ENCODE measurements at regions not wholly inside any gene's neighbourhood (a gene's known extent, or its start where the extent isn't known, plus 50 kb on each side); places are given as distances from the start of the nearest gene placed in this dataset.

GRCh38 chr9:105127863-105128220 lies 116.6 kb upstream of the SLC44A1 start:
- no peak overlapping the region for H3K4me3 ChIP-seq (ENCODE audit: low read depth, low read length)
- no peaks in the 10 kb centered on the region for H3K36me3 ChIP-seq
- DNase-seq = no peak
- no peak overlapping the region for H3K27ac ChIP-seq
- no peak for TF ChIP-seq CTCF (IDR thresholded peaks at IDR 0.05; ENCODE audit: low read depth, low read length)
- no peaks in the 10 kb centered on the region for H3K9me3 ChIP-seq (ENCODE audit: severe bottlenecking)
- no peaks in the 10 kb centered on the region for H3K27me3 ChIP-seq (ENCODE audit: insufficient read depth, low read depth, severe bottlenecking)

DNA sequence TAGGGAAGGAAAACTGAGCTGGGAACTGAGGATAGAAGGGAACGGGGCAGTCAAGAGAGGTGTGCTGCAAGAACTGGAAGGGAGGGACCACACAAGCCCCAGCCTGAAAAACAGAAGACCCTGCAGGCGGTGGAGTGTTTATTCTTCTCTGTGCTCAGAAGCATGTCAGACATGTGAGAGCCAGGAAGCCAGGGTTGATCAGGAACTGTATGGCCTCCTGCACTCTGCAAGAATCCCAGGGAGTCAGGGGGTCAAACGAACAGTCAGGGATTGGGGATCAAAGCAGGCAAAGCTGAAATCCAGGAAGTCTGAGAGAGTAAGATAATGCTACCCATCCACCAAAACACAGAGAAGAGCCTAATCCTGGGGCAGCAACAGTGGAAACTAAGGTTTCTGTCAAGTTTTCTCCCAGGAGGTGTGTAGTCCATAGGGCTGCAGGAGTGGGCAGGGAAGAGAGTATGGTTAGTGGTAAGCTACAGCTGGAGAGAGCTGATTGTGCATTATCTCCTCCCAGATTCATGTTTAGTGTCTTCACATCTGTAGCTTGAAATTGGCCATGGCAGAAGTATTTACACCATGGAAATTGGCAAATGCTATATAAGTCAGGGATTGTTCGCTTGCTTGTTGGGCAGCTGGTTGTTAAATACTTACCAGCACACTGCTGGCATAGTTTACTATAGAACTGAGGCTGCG lies 115.4 kb upstream of the SLC44A1 start:
- TF ChIP-seq CTCF (IDR thresholded peaks at IDR 0.05; ENCODE audit: low read depth, low read length) = no peak

DNA sequence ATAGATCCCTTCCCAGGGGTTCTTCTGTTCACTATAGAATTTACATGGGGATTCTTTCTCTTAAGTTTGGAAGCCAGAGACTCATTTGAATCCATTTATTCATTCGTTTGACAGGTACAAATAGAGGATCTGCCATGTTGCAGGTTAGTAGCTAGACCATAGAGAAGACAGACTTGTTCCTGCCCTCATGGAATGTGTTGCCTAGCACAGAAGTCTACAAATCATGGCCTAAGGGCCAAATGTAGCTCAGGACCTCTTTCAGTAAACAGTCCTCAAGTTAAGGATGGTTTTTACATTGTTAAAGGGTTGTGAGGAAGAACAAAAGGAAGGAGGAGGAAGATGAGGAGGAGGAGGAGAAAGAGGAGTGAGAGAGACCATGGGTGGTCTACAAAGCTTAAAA lies 114.7 kb upstream of the SLC44A1 start:
- no peak for TF ChIP-seq CTCF (IDR thresholded peaks at IDR 0.05; ENCODE audit: low read depth, low read length)
- no peaks in the 10 kb centered on the region for H3K9me3 ChIP-seq (ENCODE audit: severe bottlenecking)
- no peak for DNase-seq
- H3K27ac ChIP-seq = no peak overlapping the region
- H3K4me3 ChIP-seq (ENCODE audit: low read depth, low read length) = no peak overlapping the region
- H3K27me3 ChIP-seq (ENCODE audit: insufficient read depth, low read depth, severe bottlenecking) = no peaks in the 10 kb centered on the region
- H3K36me3 ChIP-seq = no peaks in the 10 kb centered on the region

More for the DNA sequence above, 115.4 kb upstream of the SLC44A1 start:
- DNase-seq = no peak
- Histone ChIP-seq H3K27me3 (ENCODE audit: insufficient read depth, low read depth, severe bottlenecking) (no peaks in the 10 kb centered on the region), H3K27ac (peak overlapping the region; percentile 36), H3K36me3 (no peaks in the 10 kb centered on the region), H3K4me3 (ENCODE audit: low read depth, low read length) (no peak overlapping the region), H3K9me3 (ENCODE audit: severe bottlenecking) (no peaks in the 10 kb centered on the region)

DNA sequence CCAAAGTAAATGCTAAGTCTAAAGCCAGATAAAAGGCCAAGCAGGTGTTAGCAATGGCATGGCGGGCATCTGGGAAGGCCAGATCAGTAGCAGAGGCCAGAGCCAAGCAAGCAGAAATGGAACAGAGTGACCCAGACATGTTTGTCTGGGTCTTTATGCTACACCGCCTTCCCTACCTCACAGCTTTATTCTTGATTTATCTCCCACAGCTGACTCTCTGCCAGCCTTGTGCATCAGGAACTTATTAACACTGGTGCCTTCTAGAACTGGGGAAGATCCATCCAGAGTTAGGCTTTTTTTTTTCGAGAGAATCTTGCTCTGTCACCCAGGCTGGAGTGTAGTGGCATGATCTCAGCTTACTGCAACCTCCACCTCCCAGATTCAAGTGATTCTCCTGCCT lies 112.5 kb upstream of the SLC44A1 start:
- DNase-seq = no peak
- H3K36me3 ChIP-seq = no peaks in the 10 kb centered on the region
- no peaks in the 10 kb centered on the region for H3K9me3 ChIP-seq (ENCODE audit: severe bottlenecking)
- no peak for TF ChIP-seq CTCF (IDR thresholded peaks at IDR 0.05; ENCODE audit: low read depth, low read length)
- no peak overlapping the region for H3K27ac ChIP-seq
- no peak overlapping the region for H3K4me3 ChIP-seq (ENCODE audit: low read depth, low read length)
- H3K27me3 ChIP-seq (ENCODE audit: insufficient read depth, low read depth, severe bottlenecking) = no peaks in the 10 kb centered on the region

DNA sequence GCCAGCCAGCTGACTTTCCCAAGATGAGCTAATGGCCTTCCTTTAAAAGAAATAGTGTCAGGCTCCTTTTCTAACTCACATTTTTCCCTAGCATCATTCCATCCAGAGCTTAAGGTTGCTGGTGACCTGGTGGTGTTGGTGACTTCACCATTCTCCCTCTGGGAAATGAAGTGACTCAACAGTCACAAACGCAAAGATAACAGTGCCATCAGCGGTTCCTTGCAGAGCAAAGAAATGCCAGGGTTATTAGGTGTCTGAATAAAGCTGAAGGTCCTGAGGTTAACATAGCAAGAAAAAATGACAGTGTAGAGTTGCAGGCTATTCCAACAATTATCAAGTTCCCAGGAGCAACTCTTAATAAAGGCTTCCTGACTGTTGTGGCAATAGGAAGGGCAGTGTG lies 111.8 kb upstream of the SLC44A1 start:
- H3K4me3 ChIP-seq (ENCODE audit: low read depth, low read length) = no peak overlapping the region
- DNase-seq = no peak
- H3K36me3 ChIP-seq = no peaks in the 10 kb centered on the region
- H3K9me3 ChIP-seq (ENCODE audit: severe bottlenecking) = no peaks in the 10 kb centered on the region
- no peaks in the 10 kb centered on the region for H3K27me3 ChIP-seq (ENCODE audit: insufficient read depth, low read depth, severe bottlenecking)
- no peak for TF ChIP-seq CTCF (IDR thresholded peaks at IDR 0.05; ENCODE audit: low read depth, low read length)
- H3K27ac ChIP-seq = no peak overlapping the region

DNA sequence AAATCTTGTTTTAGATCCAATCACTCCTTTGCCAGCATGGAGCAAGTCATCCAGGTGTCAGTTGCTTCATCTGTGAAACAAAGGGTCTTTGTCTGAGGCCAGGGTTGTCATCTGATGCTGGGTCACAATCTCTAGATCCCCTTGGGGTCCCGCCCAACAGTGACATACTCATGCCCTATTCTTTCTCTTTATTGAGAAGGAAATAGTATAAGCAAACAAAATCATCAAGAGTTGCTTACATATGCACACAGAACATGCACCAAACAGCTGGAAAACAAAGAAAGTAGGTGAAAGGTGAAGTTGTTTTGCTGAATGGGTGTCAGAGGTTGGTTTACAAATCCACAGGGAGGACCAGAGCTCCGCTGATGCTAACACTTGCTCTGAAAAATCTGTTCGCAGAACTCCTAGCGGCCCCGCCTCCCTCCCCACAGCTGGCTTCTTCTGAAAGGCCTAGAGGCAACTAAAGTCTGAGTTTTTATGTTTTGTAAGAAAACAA lies 106.1 kb upstream of the SLC44A1 start:
- no peaks in the 10 kb centered on the region for H3K36me3 ChIP-seq
- no peaks in the 10 kb centered on the region for H3K27me3 ChIP-seq (ENCODE audit: insufficient read depth, low read depth, severe bottlenecking)
- H3K9me3 ChIP-seq (ENCODE audit: severe bottlenecking) = no peaks in the 10 kb centered on the region
- H3K27ac ChIP-seq = no peak overlapping the region
- H3K4me3 ChIP-seq (ENCODE audit: low read depth, low read length) = no peak overlapping the region
- DNase-seq = no peak
- TF ChIP-seq CTCF (IDR thresholded peaks at IDR 0.05; ENCODE audit: low read depth, low read length) = no peak
